Mesendoderm (in vitro differentiated cells): ENCODE measurements at regions not wholly inside any gene's neighbourhood (a gene's known extent, or its start where the extent isn't known, plus 50 kb on each side); places are given as distances from the start of the nearest gene placed in this dataset.

Experiments
- DNase-seq: peaks from one replicate; pipeline ENCODE4 v3.0.0; 2013
- H2AK5ac ChIP-seq: 2 replicates; pipeline ENCODE4 v1.6.1; 2013; ENCODE audit warnings: low read length, inconsistent platforms
- H2BK120ac ChIP-seq: 2 replicates; pipeline ENCODE4 v1.6.1; 2013; ENCODE audit warnings: low read depth, mild to moderate bottlenecking, low read length, moderate library complexity, mixed read lengths
- H2BK15ac ChIP-seq: replicated peaks from 2 replicates; pipeline ENCODE4 v1.6.1; 2013; ENCODE audit warnings: low read depth, mild to moderate bottlenecking, moderate library complexity
- H2BK5ac ChIP-seq: 2 replicates; pipeline ENCODE4 v1.6.1; 2013; ENCODE audit warnings: low read length, inconsistent platforms
- H3K18ac ChIP-seq: 2 replicates; pipeline ENCODE4 v1.6.1; 2013; ENCODE audit warnings: mild to moderate bottlenecking, low read length, mixed read lengths
- H3K23ac ChIP-seq: one replicate; pipeline ENCODE4 v1.6.1; 2013; ENCODE audit warnings: low read length
- H3K27ac ChIP-seq: 2 replicates; pipeline ENCODE4 v1.5.1; 2013; ENCODE audit warnings: low read depth, mild to moderate bottlenecking, inconsistent platforms, low read length, moderate library complexity
- H3K27me3 ChIP-seq: 2 replicates; pipeline ENCODE4 v1.6.1; 2013; ENCODE audit warnings: low read length, control low read depth, mild to moderate bottlenecking, inconsistent platforms; ENCODE audit not compliant: insufficient read depth, poor library complexity
- H3K36me3 ChIP-seq: 2 replicates; pipeline ENCODE4 v1.6.1; 2013; ENCODE audit warnings: low read length, inconsistent platforms; ENCODE audit not compliant: control insufficient read depth, insufficient read depth
- H3K4ac ChIP-seq: one replicate; pipeline ENCODE4 v1.6.1; 2013; ENCODE audit warnings: low read depth, mild to moderate bottlenecking, low read length, moderate library complexity
- H3K4me1 ChIP-seq: 2 replicates; pipeline ENCODE4 v1.6.1; 2013; ENCODE audit warnings: low read depth, low read length, inconsistent platforms; ENCODE audit not compliant: control insufficient read depth
- H3K4me2 ChIP-seq: 2 replicates; pipeline ENCODE4 v1.6.1; 2013; ENCODE audit warnings: low read length
- H3K4me3 ChIP-seq: 2 replicates; pipeline ENCODE4 v1.5.1; 2013; ENCODE audit warnings: mild to moderate bottlenecking, low read length
- H3K56ac ChIP-seq: one replicate; pipeline ENCODE4 v1.6.1; 2013; ENCODE audit warnings: low read length
- H3K79me1 ChIP-seq: 2 replicates; pipeline ENCODE4 v1.6.1; 2013; ENCODE audit warnings: low read length, inconsistent platforms
- H3K79me2 ChIP-seq: 2 replicates; pipeline ENCODE4 v1.6.1; 2013; ENCODE audit warnings: mild to moderate bottlenecking, low read length; ENCODE audit not compliant: control insufficient read depth, insufficient read depth
- H3K9ac ChIP-seq: 2 replicates; pipeline ENCODE4 v1.6.1; 2013; ENCODE audit warnings: low read length, inconsistent platforms
- H4K5ac ChIP-seq: one replicate; pipeline ENCODE4 v1.6.1; 2013; ENCODE audit warnings: low read length
- H4K8ac ChIP-seq: one replicate; pipeline ENCODE4 v1.6.1; 2013; ENCODE audit warnings: low read depth, mild to moderate bottlenecking, control low read depth, low read length, moderate library complexity
- WGBS: extraction: QIAGEN DNeasy Blood & Tissue Kit; methylation state at CpG from one replicate; pipeline ENCODE4 v1.1.7; 2013; ENCODE audit warnings: low lambda C conversion rate, missing lambda C conversion rate; ENCODE audit not compliant: insufficient coverage; ENCODE audit errors: extremely low coverage; 5-methylcytosine and 5-hydroxymethylcytosine counted together

DNA sequence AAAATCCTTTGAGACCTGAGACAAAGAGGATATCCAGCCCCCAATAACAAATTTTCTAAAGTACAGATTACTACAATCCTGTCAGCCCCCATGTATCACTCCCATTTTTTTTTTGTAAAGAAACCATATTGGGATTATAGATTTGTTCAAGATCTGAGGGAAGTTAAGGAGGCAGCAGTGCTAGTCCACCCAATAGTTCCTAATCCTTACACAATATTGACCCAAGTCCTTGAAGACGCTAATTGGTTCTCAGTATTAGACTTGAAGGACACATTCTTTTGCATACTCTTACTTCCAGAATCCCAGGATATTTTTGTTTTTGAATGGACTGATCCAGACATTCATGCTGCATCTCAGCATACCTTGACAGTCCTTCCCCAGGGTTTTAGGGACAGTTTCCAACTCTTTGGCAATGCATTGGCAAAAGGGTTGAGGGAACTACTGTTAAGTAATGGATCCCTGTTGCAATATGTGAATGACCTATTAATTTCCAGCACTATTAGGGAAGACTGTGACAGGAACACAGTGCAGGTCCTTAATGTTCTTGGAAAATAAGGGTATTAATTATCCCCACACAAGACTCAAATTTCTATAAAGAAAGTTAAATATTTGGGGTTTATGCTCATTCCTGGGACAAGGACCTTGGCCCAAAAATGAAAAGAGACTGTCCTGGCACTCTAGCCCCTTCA, 1519.5 kb upstream of the SEL1L start:
- H3K4me1 ChIP-seq, result no peaks in the 10 kb centered on the region
- no peak for DNase-seq
- no peak overlapping the region for H3K23ac ChIP-seq
- H3K56ac ChIP-seq, result no peak overlapping the region
- no peak overlapping the region for H3K27ac ChIP-seq
- H3K9ac ChIP-seq, result no peak overlapping the region
- no peak overlapping the region for H2AK5ac ChIP-seq
- no peak overlapping the region for H3K4me3 ChIP-seq
- H4K5ac ChIP-seq, result no peak overlapping the region
- no peak overlapping the region for H2BK5ac ChIP-seq
- no peaks in the 10 kb centered on the region for H3K79me1 ChIP-seq
- no peak overlapping the region for H2BK15ac ChIP-seq
- H3K4ac ChIP-seq, result no peak overlapping the region
- no peaks in the 10 kb centered on the region for H3K27me3 ChIP-seq
- no CpG with 5 or more reads among the region's 1 CpG for WGBS
- no peak overlapping the region for H3K18ac ChIP-seq
- no peak overlapping the region for H4K8ac ChIP-seq
- H2BK120ac ChIP-seq, result no peak overlapping the region
- no peaks in the 10 kb centered on the region for H3K79me2 ChIP-seq
- H3K36me3 ChIP-seq, result no peaks in the 10 kb centered on the region
- H3K4me2 ChIP-seq, result no peak overlapping the region

- H2BK5ac ChIP-seq, result no peak overlapping the region
- H4K5ac ChIP-seq, result no peak overlapping the region
- H2BK15ac ChIP-seq, result no peak overlapping the region
- H3K18ac ChIP-seq, result no peak overlapping the region
- no peak overlapping the region for H3K4me3 ChIP-seq
- no CpG with 5 or more reads among the region's 1 CpG for WGBS
- no peak for DNase-seq
- H2AK5ac ChIP-seq, result no peak overlapping the region
- no peak overlapping the region for H3K27ac ChIP-seq
- no peak overlapping the region for H3K4ac ChIP-seq
- no peak overlapping the region for H3K56ac ChIP-seq
- H3K4me1 ChIP-seq, result no peaks in the 10 kb centered on the region
- H3K9ac ChIP-seq, result no peak overlapping the region
- H4K8ac ChIP-seq, result no peak overlapping the region
- no peak overlapping the region for H2BK120ac ChIP-seq
- H3K27me3 ChIP-seq, result no peaks in the 10 kb centered on the region
- no peaks in the 10 kb centered on the region for H3K79me1 ChIP-seq
- no peaks in the 10 kb centered on the region for H3K36me3 ChIP-seq
- H3K79me2 ChIP-seq, result no peaks in the 10 kb centered on the region
- no peak overlapping the region for H3K4me2 ChIP-seq
- H3K23ac ChIP-seq, result no peak overlapping the region
Measured at GRCh38 chr14:83058068-83058467, 1524.4 kb upstream of the SEL1L start.

- Histone ChIP-seq H4K8ac (no peak overlapping the region), H3K23ac (no peak overlapping the region), H2BK120ac (no peak overlapping the region), H4K5ac (no peak overlapping the region), H3K4me2 (no peak overlapping the region), H3K4me1 (no peaks in the 10 kb centered on the region), H3K4me3 (no peak overlapping the region), H3K9ac (no peak overlapping the region), H3K27me3 (no peaks in the 10 kb centered on the region), H2BK5ac (no peak overlapping the region), H3K79me2 (no peaks in the 10 kb centered on the region), H2AK5ac (no peak overlapping the region), H3K79me1 (no peaks in the 10 kb centered on the region), H3K56ac (no peak overlapping the region), H3K18ac (no peak overlapping the region), H3K27ac (no peak overlapping the region), H2BK15ac (no peak overlapping the region), H3K4ac (no peak overlapping the region), H3K36me3 (no peaks in the 10 kb centered on the region)
- no CpG with 5 or more reads among the region's 5 CpGs for WGBS
- DNase-seq, result peak; percentile 69
Measured at GRCh38 chr14:83071888-83072501, 1538.3 kb upstream of the SEL1L start.

- H3K27ac ChIP-seq, result no peak overlapping the region
- no peaks in the 10 kb centered on the region for H3K4me1 ChIP-seq
- no peaks in the 10 kb centered on the region for H3K79me1 ChIP-seq
- H3K9ac ChIP-seq, result no peak overlapping the region
- no peak overlapping the region for H3K18ac ChIP-seq
- no peaks in the 10 kb centered on the region for H3K79me2 ChIP-seq
- no peak overlapping the region for H2BK5ac ChIP-seq
- H3K4me3 ChIP-seq, result no peak overlapping the region
- no peak overlapping the region for H3K56ac ChIP-seq
- H2BK15ac ChIP-seq, result no peak overlapping the region
- no peak overlapping the region for H4K5ac ChIP-seq
- no peak overlapping the region for H2BK120ac ChIP-seq
- H3K27me3 ChIP-seq, result no peaks in the 10 kb centered on the region
- no peak overlapping the region for H3K4ac ChIP-seq
- H3K23ac ChIP-seq, result no peak overlapping the region
- no peak overlapping the region for H3K4me2 ChIP-seq
- H2AK5ac ChIP-seq, result no peak overlapping the region
- no peak overlapping the region for H4K8ac ChIP-seq
- DNase-seq, result no peak
- H3K36me3 ChIP-seq, result no peaks in the 10 kb centered on the region
- no CpG with 5 or more reads among the region's 4 CpGs for WGBS
Measured at GRCh38 chr14:83085136-83085535, 1551.5 kb upstream of the SEL1L start.

DNA sequence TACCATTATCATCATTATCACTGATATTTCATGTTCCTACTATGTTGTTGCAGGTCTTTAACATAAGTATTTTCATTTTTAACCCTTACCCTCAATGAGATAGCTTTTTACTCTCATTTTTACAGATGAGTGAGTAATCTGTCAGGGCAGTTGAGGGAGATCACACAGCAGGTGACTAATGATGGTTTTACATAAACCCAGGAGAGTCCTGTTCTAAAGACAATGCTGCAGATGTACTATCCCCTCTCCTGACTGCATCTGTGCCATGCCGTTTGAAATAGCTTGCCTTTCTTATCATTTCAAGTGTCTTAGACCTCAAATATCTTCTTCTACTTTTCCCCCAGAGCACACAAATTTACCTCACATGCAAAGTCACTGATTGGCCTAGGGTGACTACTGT, 1552.1 kb upstream of the SEL1L start:
- no peaks in the 10 kb centered on the region for H3K27me3 ChIP-seq
- no peak overlapping the region for H4K5ac ChIP-seq
- no CpG with 5 or more reads among the region's 1 CpG for WGBS
- no peaks in the 10 kb centered on the region for H3K4me1 ChIP-seq
- no peaks in the 10 kb centered on the region for H3K79me1 ChIP-seq
- H3K27ac ChIP-seq, result no peak overlapping the region
- H3K36me3 ChIP-seq, result no peaks in the 10 kb centered on the region
- no peak overlapping the region for H3K23ac ChIP-seq
- H3K4me3 ChIP-seq, result no peak overlapping the region
- no peak overlapping the region for H2BK15ac ChIP-seq
- no peak overlapping the region for H2AK5ac ChIP-seq
- no peak overlapping the region for H3K4ac ChIP-seq
- no peak overlapping the region for H4K8ac ChIP-seq
- H2BK5ac ChIP-seq, result no peak overlapping the region
- no peak overlapping the region for H3K18ac ChIP-seq
- peak; percentile 36 for DNase-seq
- H3K9ac ChIP-seq, result no peak overlapping the region
- H2BK120ac ChIP-seq, result no peak overlapping the region
- H3K4me2 ChIP-seq, result no peak overlapping the region
- H3K56ac ChIP-seq, result no peak overlapping the region
- no peaks in the 10 kb centered on the region for H3K79me2 ChIP-seq
